Lower leg skin (tissue), 3 donors: ENCODE measurements at regions not wholly inside any gene's neighbourhood (a gene's known extent, or its start where the extent isn't known, plus 50 kb on each side); places are given as distances from the start of the nearest gene placed in this dataset.
"Not testable (repeated sequence)": the region's sequence is repeated elsewhere in the genome, so short reads cannot be mapped to it uniquely, and the experiment has no call there.

Source experiments
- CTCF ChIP-seq, 3 donors: fragments of 450-650 bp; IDR thresholded peaks; one replicate each; pipeline ENCODE4 v1.5.1; 2016; ENCODE audit warnings: antibody characterized with exemption in 3 of 3, mild to moderate bottlenecking in 3 of 3, moderate library complexity in 2 of 3
- POLR2A ChIP-seq, 2 donors: fragments of 450-650 bp; IDR thresholded peaks; one replicate each; pipeline ENCODE4 v1.6.1; 2016 to 2017; ENCODE audit warnings: antibody characterized with exemption in 2 of 2, mild to moderate bottlenecking in 1 of 2, moderate library complexity in 1 of 2

DNA sequence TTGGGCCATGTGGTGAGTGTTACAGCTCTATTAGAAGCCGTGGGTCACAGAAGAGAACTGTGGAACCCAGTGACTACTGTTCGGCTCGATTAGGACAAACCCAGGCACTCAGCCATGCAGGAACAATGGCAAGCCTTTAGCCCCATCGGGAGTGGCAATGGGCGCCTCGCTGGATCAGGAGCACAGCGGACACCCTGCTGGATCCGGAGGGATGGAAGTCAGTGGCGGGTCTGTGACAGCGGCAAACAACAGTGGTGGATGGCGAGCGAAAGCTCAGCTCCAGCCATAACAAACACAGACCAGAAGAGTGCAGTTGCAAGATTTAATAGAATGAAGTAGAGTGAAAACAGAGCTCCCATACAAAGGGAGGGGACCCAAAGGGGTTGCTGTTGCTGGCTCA, 297.8 kb downstream of the ZPLD1 start:
- TF ChIP-seq CTCF, POLR2A (IDR thresholded peaks at IDR 0.05): not testable (repeated sequence)
